ENCODE measurements at regions not wholly inside any gene's neighbourhood (a gene's known extent, or its start where the extent isn't known, plus 50 kb on each side); places are given as distances from the start of the nearest gene placed in this dataset.
"Not testable (repeated sequence)": the region's sequence is repeated elsewhere in the genome, so short reads cannot be mapped to it uniquely, and the experiment has no call there.

DNA sequence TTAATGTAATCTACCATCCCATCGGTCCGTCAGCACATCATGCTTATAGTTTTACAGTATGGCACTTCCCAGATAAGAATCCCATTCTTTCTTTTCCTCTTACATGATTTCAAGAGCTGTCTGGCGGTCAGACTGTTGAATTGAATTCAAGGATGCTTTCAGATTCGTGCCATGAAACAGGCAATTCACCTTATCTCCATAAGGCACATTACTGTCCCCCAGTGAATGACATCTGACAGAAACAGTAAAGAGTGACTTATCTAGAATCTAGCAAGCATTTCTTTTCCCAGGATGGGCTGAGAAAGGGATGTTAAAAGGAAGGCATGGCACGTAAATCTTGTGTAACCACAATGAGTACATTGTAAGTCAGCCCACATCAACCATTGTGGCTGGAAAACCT, 61.1 kb upstream of the SEM1 start:
- DNase-seq, result no peak

DNA sequence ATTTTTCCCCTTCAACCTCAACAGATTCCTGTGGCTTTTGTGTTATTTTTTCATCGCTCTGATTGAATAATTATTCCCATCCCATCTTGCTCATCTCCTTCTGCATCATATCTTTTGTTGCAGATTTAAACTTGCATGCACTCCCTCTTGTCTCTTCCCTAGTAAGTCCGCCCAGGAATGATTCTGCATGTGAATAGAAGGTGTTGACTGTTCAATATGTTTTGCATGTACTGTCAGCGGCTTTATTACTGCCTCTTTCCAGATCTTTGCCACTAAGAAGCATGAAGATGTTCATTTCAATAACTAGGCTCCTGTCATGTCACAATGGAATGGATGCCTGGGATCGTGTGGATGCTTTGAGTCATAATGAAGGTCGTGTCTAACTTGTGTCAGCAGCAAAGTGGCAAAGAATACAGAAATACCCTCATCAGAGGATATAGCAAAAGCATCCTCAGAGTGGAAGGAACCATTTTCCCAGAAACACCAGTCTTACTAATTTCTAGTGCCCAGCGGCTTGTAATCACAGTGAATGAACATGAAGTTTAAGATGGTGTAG, 62.6 kb upstream of the SEM1 start:
- no peak for DNase-seq

DNA sequence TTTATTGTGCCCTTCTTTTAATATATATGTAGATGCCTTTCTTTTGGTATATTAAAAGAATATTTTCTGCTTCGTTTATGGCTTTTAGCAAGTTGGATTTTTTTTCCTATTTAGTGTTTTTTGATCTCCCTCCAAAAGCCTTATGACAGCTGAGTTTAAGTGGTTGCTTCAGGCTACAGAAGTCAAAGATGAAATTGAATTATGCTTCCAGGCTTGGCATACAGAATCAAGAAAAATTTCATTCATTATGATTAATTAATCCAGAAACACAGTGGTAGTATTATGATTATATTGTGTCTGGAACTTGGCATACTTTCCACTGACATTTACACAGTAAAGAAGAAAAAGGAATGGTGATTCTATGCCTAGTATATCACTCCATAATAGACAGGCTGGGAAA, 63.8 kb upstream of the SEM1 start:
- DNase-seq, result no peak

- no peak for DNase-seq
Measured at GRCh38 chr7:96774358-96774757, 64.7 kb upstream of the SEM1 start.

GRCh38 chr7:96775046-96775445, 65.4 kb upstream of the SEM1 start:
- DNase-seq, result no peak

- no peak for DNase-seq
Measured at GRCh38 chr7:96778263-96778662, 68.6 kb upstream of the SEM1 start.

DNA sequence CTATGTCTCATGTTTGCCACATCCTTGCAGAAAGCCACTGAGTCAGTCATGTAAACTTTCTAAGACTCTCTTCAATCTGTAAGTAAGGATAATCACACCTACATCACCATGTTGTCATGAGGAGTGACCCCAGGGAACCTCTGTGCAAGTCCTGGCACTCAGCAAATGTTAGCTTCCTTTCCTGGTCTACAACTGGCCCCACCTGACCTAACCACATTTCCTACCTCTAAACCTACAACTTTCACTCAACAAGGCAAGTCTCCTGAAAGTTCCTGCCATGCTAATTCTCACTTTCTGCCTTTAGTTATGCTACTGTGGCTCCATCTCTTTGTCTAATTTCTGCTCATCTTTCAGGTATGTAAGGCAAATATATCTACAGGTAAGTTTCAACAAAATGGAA, 72.3 kb upstream of the SEM1 start:
- no peak for DNase-seq

GRCh38 chr7:96782686-96783298, 73.1 kb upstream of the SEM1 start:
- not testable (repeated sequence) for DNase-seq

GRCh38 chr7:96784597-96784996, 75.0 kb upstream of the SEM1 start:
- DNase-seq, result no peak

DNA sequence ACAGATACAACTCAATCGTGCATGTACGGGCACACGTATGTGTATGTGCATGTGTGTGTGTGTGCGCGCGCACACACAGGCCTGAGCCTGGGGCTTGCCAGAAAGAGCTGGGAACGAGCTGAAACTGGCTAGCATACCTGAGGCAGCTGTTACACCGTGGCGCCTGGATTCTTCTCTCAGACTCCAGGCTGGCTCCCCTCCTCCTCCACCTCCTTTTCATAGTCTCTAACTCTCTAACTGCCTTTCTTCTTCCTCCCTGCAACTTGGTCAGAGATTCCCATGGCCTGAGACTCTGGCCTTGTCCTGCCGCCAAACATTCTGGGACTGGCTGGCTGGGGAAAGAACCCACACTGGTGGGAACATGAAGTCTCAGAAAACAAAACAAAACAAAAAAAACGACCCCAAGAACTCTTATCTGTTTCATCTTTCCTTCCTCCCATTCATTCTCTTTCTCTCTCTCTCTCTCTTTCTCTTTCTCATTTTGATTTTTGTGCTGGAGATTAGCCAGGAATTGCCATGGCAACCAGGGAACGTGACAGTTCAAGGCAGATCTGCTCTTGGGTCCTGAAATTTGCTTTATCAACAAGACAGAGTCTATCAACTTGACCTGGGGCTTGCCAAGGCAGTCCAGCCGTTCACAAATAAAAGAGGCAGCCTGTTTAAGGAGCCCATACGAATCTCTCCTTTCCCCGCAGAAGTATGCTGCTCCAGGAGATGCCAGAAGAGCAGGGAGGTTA, 76.8 kb upstream of the SEM1 start:
- DNase-seq, result no peak

- DNase-seq, result no peak
Measured at GRCh38 chr7:96786998-96787395, 77.4 kb upstream of the SEM1 start.

GRCh38 chr7:96789914-96790313, 80.3 kb upstream of the SEM1 start:
- no peak for DNase-seq

DNA sequence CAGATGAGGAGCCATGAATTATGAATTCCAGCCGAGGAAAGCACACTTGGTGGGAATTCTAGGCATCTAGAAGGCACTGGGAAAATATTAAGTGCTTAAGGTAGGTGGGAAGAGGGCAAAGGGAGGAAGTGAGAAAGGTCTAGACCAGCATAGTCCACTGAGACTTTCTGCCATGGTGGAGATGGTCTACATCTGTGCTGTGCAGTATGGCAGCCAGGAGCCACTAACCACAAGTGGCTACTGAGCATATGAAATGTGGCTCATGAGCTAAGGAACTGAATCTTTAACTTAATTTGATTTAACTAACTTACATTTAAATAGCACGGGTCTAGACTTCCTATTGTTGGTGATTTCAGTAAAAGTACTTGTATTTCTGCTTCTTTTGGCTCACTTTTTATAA, 82.5 kb upstream of the SEM1 start:
- DNase-seq, result no peak

DNA sequence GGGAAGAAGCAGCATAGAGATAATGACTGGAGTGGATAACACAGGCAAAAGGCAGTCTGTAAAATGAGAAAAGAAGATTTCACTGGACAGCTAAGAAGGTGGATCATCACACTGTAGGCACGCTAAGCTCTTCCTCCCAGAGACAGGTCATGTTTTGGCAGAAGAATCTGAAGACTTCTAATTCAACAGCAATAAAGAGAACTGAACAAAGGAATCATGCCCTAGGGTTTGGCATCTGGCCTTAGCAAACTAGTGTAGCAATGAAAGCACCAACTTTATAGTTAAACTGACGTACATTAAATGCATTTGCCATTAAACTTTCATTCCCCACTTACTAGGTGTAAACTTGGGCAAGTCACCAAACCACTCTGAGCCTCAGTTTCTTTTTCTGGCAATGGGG, 84.4 kb upstream of the SEM1 start:
- DNase-seq, result no peak

- no peak for DNase-seq
Measured at GRCh38 chr7:96800122-96800521, 90.5 kb upstream of the SEM1 start.

DNA sequence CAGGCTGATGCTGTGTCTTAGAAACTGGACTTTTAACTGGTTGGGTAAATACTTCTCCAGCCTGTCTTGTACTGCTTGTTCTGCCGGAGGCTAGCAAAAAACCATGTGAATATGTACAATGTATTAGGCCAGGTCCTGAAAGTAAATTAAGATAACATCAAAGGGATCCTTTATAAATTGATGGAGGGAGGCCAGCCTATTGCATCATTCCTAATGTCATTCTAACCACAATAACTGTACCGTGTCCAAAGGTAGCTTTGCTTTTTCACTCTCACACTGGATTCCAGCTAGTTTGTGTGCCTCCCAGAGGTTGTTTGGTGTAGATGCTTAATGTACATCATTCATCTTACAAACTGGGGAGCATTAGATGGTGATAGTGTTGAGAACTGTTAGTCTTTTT, 91.2 kb upstream of the SEM1 start:
- no peak for DNase-seq

DNA sequence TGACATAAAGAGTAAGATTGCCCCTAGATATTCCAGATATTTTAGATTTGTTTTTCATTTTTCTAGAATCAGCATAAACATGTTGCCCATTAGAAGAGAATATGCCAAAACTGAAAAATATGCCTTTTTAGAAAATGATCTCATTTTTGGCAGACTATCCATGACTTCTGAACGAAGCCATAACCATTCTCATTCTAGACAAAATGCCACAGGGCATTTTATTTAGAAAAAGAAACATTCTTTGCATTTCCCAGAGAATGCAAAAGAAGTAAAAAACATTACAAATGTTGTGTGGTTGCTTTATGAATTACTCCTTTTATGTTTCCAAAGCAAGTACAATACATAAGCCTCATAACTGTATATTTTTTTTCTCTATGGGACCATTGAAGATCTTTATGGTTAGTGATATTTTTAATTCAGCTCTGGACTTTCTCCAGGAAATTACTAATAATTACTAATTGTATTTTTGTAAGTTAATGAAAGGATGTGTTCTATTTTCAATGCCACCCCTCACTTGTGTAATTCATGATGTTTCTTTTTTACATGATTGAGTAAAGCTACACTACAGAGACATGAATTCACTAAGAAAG, 109.6 kb upstream of the SEM1 start:
- no peak for DNase-seq

DNA sequence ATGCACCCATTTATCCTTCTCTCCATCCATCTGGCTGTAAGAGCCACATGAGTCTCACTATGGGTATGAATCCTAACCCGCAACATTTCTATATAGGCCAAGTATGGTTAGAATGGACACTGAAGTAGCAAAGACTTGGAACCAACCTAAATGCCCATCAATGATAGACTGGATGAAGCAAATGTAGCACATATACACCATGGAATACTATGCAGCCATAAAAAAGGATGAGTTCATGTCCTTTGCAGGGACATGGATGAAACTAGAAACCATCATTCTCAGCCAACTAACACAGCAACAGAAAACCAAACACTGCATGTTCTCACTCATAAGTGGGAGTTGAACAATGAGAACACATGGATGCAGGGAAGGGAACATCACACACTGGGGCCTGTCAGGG, 111.5 kb upstream of the SEM1 start:
- DNase-seq, result not testable (repeated sequence)

DNA sequence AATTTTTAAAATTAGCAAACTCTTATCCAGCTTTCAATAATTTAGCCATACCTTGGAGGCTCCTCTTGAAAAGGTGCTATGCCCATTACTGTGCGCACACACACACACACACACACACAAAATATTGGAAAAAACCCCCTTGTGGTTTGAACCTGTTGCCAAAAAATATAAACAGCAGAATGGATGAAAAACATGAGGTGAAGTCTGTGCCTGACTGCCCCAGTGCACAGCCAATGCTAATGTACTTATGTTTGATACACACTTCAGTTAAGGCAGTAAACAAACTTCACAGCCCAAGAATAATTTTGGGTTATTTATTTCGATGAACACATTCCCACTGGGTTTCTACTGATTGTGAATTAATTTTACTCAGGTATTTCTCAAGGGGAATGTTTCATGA, 113.2 kb upstream of the SEM1 start:
- DNase-seq, result no peak

DNA sequence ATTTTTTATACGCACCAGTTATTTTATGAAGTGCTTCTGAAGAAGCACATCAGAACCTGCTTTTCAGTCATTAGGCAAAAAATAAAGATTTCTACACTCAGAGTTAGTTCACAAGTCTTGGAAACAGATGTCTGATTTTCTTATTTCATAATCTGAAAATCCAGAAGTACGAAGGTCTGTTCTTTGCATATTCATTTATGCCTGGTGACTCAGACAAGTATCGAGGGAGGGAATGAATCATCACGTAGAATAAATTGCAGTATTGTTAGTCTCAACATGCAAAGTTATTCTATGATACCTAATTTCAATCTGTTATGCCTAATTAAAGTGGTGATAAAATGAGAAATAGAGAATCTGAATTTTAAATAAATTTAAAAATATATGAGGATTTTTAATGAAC, 113.6 kb upstream of the SEM1 start:
- no peak for DNase-seq

- no peak for DNase-seq
Measured at GRCh38 chr7:96824686-96825085, 115.0 kb upstream of the SEM1 start.

- no peak for DNase-seq
Measured at GRCh38 chr7:96825285-96825684, 115.6 kb upstream of the SEM1 start.

- no peak for DNase-seq
Measured at GRCh38 chr7:96826089-96826488, 116.4 kb upstream of the SEM1 start.

DNA sequence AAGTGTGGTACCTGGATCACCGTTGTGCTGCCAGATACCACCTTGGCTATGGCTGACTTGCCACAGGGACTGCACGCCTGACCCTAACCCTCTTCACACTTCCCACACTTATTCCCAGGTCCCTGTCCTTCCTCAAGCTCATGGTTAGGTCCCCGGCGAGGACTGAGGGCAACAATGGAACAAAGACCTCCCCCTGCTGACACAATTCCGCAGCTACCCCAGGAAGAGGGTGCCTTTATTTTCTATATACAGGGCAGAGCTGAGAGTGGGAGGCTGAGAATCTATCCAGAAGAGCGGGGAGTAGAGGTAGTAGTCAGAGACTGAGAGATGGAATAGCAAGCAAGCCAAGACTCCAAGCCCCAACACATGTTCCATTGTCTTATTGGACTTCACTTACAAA, 118.1 kb upstream of the SEM1 start:
- no peak for DNase-seq

Data from AML-193 (cell line).